Spinal cord (tissue), 9 donors: ENCODE measurements at regions not wholly inside any gene's neighbourhood (a gene's known extent, or its start where the extent isn't known, plus 50 kb on each side); places are given as distances from the start of the nearest gene placed in this dataset.

Experiments used
- DNase-seq, 6 donors: peaks; one replicate each; pipeline versions ENCODE4 v3.0.0 to v3.0.0-alpha.2; 2013 to 2015; ENCODE audit warnings: low spot score in 6 of 6, low read depth in 4 of 6
- H3K27ac ChIP-seq: one replicate; pipeline ENCODE4 v1.5.1; 2013; ENCODE audit warnings: low read depth, low read length, control low read depth
- H3K27me3 ChIP-seq: one replicate; pipeline ENCODE4 v1.6.1; 2013; ENCODE audit warnings: low read length; ENCODE audit not compliant: control insufficient read depth, insufficient read depth
- H3K36me3 ChIP-seq: one replicate; pipeline ENCODE4 v1.6.1; 2013; ENCODE audit warnings: low read length; ENCODE audit not compliant: control insufficient read depth, insufficient read depth
- H3K4me1 ChIP-seq: one replicate; pipeline ENCODE4 v1.6.1; 2013; ENCODE audit warnings: low read length; ENCODE audit not compliant: control insufficient read depth, insufficient read depth
- H3K4me3 ChIP-seq: one replicate; pipeline ENCODE4 v1.5.1; 2013; ENCODE audit warnings: low read depth, low read length, control low read depth
- H3K9me3 ChIP-seq: one replicate; pipeline ENCODE4 v1.6.1; 2013; ENCODE audit warnings: low read length; ENCODE audit not compliant: control insufficient read depth, insufficient read depth
- WGBS: methylation state at CpG from one replicate; pipeline ENCODE4 v1.1.5; 2013; ENCODE audit warnings: missing lambda C conversion rate; ENCODE audit not compliant: insufficient coverage; 5-methylcytosine and 5-hydroxymethylcytosine counted together
- donor health status: healthy.

DNA sequence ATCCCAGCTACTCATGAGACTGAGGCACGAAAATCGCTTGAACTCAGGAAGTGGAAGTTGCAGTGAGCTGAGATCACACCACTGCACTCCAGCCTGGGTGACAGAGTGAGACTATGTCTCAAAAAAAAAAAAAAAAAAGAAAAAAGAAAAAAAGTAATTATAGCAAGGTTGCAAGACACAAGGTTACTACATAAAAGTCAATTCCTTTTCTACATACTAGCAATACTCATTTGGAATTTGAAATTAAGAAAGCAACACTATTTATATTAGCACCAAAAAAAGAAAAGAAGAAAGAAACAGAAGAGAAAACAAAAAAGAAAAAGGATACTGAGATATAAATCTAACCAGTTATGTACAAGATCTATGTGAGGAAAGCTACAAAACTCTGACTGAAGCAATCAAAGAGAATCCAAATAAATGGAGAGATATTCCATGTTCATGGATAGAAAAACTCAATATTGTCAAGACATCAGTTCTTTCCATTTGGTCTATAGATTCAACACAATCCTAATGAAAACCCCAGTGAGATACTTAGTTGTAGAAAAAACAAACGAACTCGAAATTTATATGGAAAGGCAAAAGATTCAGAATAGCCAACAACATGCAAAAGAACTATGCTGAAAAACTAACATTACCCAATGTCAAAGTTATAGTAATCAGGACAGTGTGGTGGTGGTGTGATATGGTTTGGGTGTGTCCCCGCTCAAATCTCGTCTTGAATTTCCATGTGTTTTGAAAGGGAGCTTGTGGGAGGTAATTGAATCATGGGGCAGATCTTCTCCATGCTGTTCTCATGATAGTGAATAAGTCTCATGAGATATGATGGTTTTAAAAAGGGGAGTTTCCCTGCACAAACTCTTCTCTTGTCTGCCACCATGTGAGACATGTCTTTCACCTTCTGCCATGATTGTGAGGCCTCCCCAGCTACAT, 73.3 kb downstream of the GPX5 start:
- Histone ChIP-seq H3K4me3 (no peak overlapping the region), H3K36me3 (no peaks in the 10 kb centered on the region), H3K27ac (no peak overlapping the region), H3K27me3 (peaks cover 7% of the 10 kb centered on the region), H3K9me3 (no peaks in the 10 kb centered on the region), H3K4me1 (no peaks in the 10 kb centered on the region)
- DNase-seq: no peak
- WGBS: 100% methylated on average over 2 of the region's 6 CpGs

DNA sequence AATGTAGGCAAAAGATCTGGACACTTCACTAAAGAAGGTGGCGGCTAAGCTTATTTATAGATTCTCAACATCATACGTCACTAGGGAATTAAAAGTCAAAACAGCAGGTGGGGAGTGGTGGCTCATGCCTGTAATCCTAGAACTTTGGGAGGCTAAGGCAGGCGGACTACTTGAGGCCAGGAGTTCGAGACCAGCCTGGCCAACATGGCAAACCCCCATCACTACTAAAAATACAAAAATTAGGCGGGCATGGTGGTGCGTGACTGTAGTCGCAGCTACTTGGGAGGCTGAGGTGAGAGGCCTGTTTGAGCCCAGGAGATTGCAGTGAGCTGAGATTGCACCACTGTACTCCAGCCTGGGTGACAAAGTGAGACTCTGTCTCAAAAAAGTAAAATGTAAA, 74.6 kb downstream of the GPX5 start:
- 90% methylated on average over 2 of the region's 7 CpGs for WGBS
- Histone ChIP-seq H3K27me3 (peaks cover 7% of the 10 kb centered on the region), H3K36me3 (no peaks in the 10 kb centered on the region)

DNA sequence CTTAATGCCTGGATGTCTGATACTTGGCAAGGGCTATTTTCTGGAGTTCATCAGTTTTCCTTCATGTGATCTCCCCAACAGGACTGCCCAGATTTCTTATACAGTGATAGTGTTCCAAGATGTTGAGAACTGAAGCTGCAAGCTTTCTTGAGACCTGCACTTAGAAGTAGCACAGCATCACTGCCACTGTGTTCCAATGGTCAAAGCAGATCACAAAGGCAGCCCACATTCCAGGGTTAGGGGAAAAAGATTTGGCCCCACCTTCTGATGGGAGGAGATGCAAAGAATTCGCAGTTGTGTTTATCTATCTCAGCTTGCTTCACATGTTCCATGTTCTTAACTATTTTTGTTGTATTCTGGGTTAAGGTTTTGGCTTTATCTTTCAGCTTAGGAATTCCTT, 78.2 kb downstream of the GPX5 start:
- no peak overlapping the region for H3K27ac ChIP-seq
- no peaks in the 10 kb centered on the region for H3K9me3 ChIP-seq
- H3K36me3 ChIP-seq: no peaks in the 10 kb centered on the region
- H3K4me3 ChIP-seq: no peak overlapping the region
- no peaks in the 10 kb centered on the region for H3K27me3 ChIP-seq
- H3K4me1 ChIP-seq: peaks cover 10% of the 10 kb centered on the region
- no peak for DNase-seq
- WGBS: no CpG with 5 or more reads among the region's 1 CpG

More for the DNA sequence above, 74.6 kb downstream of the GPX5 start:
- no peak overlapping the region for H3K27ac ChIP-seq
- H3K9me3 ChIP-seq: no peaks in the 10 kb centered on the region
- no peak overlapping the region for H3K4me3 ChIP-seq
- DNase-seq: no peak
- H3K4me1 ChIP-seq: no peaks in the 10 kb centered on the region

GRCh38 chr6:28606424-28607391, 81.0 kb downstream of the GPX5 start:
- H3K4me1 ChIP-seq: peaks cover 10% of the 10 kb centered on the region
- peak overlapping the region; percentile 75 for H3K27ac ChIP-seq
- H3K36me3 ChIP-seq: no peaks in the 10 kb centered on the region
- no peaks in the 10 kb centered on the region for H3K9me3 ChIP-seq
- DNase-seq: peak in 5 of 6 donors; percentile 78 to 98 (median 85)
- no peaks in the 10 kb centered on the region for H3K27me3 ChIP-seq
- peak overlapping the region; percentile 64 for H3K4me3 ChIP-seq
- under 1% methylated on average over 22 of the region's 30 CpGs for WGBS

DNA sequence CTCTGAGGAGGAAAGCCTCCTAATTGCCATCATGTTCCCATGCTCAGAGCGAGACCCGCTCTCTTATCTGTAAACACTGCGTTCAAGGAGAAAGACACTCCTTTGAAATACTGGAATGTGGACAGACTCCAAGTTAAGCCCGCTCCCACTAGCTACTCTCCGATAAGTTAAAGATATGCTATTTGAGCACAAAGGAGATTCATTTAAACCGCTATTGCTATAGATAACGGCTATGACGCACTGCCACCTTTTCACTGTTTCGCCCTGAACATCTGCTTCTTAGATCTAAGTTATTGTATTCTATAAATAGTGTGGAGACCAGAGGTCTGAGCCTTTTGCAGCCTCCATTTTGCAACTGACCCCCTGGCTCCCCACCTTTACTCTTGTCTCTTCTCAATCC, 82.3 kb downstream of the GPX5 start:
- WGBS: no CpG with 5 or more reads among the region's 9 CpGs
- no peaks in the 10 kb centered on the region for H3K36me3 ChIP-seq
- H3K27ac ChIP-seq: no peak overlapping the region
- peaks cover 10% of the 10 kb centered on the region for H3K4me1 ChIP-seq
- peak in 1 of 6 donors; percentile 28 for DNase-seq
- no peaks in the 10 kb centered on the region for H3K9me3 ChIP-seq
- H3K27me3 ChIP-seq: no peaks in the 10 kb centered on the region
- no peak overlapping the region for H3K4me3 ChIP-seq

DNA sequence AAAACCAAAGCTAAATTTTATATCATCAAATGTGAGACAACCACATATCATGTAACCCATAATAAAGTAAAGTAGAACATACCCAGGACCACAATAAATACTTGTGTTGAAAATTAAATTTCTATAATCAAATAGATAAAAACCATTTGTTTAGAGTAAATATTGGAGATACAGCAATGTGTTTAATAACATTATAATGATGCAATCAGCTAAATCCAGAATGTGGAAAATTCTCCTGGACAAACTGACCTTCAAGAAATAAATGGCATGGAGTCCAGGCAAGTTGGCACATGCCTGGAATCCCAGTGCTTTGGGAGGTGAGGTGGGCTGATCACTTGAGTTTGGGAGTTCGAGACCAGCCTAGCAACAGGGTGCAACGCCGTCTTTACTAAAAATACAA, 84.0 kb downstream of the GPX5 start:
- Histone ChIP-seq H3K36me3 (no peaks in the 10 kb centered on the region), H3K4me1 (peaks cover 10% of the 10 kb centered on the region), H3K4me3 (no peak overlapping the region), H3K27me3 (no peaks in the 10 kb centered on the region), H3K27ac (no peak overlapping the region), H3K9me3 (no peaks in the 10 kb centered on the region)
- DNase-seq: no peak
- 93% methylated on average over 3 of the region's 3 CpGs for WGBS

GRCh38 chr6:28615616-28615954, 89.9 kb downstream of the GPX5 start:
- 89% methylated on average over 3 of the region's 7 CpGs for WGBS
- Histone ChIP-seq H3K9me3 (no peaks in the 10 kb centered on the region), H3K27me3 (peaks cover 14% of the 10 kb centered on the region), H3K4me3 (no peak overlapping the region), H3K4me1 (no peaks in the 10 kb centered on the region), H3K36me3 (no peaks in the 10 kb centered on the region), H3K27ac (no peak overlapping the region)
- DNase-seq: no peak

- DNase-seq: no peak
- Histone ChIP-seq H3K27ac (no peak overlapping the region), H3K36me3 (no peaks in the 10 kb centered on the region), H3K4me1 (no peaks in the 10 kb centered on the region), H3K4me3 (no peak overlapping the region), H3K27me3 (peaks cover 14% of the 10 kb centered on the region), H3K9me3 (no peaks in the 10 kb centered on the region)
- 25% methylated on average over 49 of the region's 52 CpGs for WGBS
Observed at GRCh38 chr6:28615955-28616747, 90.5 kb downstream of the GPX5 start.

DNA sequence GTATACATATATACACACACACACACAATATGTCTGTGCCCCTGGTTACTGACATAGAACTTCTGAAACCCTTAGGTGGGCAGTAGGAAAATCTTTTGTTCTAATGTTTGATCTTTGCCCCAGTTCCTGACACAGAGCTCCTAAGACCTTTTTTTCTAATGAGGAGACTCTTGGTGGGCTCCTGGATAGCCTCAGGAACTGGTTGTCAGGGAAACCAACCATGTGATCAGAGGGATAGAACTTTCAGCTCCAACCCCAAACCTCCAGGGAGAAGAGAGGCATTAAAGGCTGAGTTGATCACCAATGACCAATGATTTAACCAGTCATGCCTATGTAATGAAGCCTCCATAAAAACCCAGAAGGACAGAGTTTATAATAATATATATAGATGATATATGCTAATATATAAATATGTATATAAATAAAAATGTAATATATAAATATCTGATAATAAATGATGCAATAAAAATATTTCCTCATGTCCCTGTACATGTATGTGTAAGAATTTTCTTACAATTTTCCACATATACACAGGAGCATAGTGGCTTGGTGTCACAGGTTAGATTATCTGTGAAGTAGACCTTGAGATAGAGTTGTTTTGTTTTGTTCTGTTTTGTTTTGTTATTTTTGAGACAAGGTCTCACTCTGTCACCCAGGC, 93.3 kb downstream of the GPX5 start:
- H3K36me3 ChIP-seq: no peaks in the 10 kb centered on the region
- no peaks in the 10 kb centered on the region for H3K4me1 ChIP-seq
- no peaks in the 10 kb centered on the region for H3K9me3 ChIP-seq
- H3K27me3 ChIP-seq: peaks cover 14% of the 10 kb centered on the region
- DNase-seq: peak in 1 of 6 donors; percentile 47
- no peak overlapping the region for H3K4me3 ChIP-seq
- H3K27ac ChIP-seq: no peak overlapping the region
